M059J (cell line): ENCODE measurements at regions not wholly inside any gene's neighbourhood (a gene's known extent, or its start where the extent isn't known, plus 50 kb on each side); places are given as distances from the start of the nearest gene placed in this dataset.
A peak's percentile ranks its signal among the peaks of the same experiment; 100 is the strongest.

ENCODE experiments used
- DNase-seq: peaks from one replicate; pipeline ENCODE4 v3.0.0-alpha.2; 2012; ENCODE audit warnings: low read depth

DNA sequence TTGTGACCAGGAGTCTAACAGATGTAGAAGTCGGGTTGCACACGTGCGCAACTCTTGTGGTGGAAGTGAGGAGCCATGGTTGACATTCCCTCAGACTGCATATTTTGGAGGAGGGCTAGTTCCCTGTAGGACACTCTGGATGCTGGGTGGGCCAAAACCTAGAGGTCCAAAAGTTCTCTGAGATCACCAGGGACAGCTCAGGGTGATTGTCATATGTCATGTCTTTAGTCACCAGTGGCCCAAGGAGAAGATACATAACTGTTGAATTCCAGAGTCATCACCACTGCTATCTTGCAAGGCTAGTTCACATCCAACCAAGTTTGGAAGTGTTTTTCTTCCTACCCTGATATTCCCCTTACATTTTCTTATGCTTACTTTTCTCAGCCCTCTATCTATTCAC lies 95.2 kb upstream of the C3orf80 start:
- DNase-seq, result no peak

DNA sequence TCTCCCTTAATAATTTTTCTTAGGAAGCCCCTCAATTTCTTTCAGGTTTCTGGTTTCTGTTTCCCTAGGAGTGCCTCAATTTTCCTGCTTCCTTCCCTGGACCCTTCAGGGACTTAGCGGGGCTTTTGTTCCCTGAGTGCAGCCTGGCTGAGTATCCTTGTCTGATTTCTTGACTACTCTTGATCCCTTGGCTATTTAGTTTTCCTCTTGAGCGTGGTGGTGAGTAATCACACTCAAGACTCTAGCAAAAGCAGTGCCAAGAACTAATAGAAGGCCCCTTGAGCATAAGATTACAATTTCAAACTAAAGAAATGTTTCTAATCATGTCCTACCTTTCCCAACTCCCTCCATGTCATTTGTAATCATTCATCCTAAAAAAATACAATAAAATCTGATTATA lies 94.3 kb upstream of the C3orf80 start:
- peak; percentile 63 for DNase-seq

DNA sequence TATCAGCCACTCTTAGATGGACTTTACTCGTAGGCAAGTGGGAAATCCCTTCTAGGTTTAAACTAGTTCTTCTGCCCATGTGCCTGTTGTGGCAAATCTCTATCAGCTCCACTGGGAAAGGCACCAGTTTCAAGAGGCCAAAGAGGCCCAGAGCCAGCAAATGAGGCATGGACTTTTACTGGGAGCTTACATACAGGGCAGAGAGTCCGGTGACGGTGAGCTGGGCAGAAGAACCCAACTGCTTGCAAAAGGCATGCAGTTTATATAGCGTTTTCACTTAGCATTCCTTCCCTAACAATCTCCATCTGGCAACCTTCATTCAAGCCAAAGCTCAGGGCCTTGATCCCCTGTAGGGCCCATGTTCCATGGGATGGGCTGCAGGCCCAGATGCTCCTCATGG lies 93.0 kb upstream of the C3orf80 start:
- DNase-seq, result no peak

DNA sequence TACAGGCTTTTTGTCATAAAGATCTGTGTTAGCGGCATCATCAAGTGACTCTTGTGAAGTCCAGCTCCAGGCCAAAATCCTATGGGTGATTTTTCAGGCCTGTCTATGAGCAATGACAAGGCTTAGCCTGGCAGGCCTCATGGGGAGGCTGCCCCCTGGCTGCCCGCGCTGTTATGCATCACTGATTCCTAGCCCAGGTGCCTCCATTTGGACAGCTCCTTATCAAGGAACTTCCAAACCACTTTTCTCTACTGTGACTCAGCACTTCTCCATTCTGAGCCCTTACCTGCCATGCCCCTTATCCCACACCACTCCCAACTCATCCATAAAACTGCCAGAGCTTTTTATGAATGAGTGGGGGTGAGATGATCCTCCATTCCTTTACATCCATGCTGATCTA lies 91.5 kb upstream of the C3orf80 start:
- peak; percentile 62 for DNase-seq

DNA sequence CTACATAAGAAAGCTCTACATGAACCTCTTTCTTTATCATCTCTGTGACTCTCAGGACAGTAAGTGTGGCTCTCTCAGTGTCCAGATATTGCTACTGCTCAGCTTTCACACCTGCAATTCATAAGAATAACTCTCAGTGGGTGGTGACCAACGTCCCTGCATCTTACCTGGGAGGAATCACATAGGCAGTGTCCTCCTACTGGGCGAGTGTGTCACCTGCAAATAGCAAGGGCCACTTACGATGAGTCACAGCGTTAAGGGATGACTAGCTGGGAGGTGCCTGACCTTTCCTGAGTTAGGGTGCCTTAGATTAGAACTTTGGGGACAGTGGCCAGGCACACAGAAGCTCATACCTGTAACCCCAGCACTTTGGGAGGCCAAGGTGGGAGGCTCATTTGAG lies 90.8 kb upstream of the C3orf80 start:
- peak; percentile 41 for DNase-seq

DNA sequence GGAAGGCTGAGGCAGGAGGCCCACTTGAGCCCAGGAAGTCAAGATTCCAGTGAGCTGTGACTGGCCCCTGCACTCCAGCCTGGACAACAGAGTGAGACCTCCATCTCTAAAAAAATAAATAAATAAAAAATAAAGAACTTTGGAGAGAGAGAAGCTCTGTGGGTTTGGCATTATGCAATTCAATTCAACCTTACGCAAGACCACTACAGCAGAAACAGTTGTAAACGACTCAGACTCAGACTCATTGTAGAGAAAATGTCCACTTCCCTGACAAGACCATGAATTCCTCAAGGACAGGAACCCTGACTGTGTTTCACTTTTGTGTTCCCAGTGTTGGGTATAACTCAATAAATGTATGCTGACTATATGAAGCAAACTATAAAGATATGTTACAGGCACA lies 90.3 kb upstream of the C3orf80 start:
- peak; percentile 55 for DNase-seq

DNA sequence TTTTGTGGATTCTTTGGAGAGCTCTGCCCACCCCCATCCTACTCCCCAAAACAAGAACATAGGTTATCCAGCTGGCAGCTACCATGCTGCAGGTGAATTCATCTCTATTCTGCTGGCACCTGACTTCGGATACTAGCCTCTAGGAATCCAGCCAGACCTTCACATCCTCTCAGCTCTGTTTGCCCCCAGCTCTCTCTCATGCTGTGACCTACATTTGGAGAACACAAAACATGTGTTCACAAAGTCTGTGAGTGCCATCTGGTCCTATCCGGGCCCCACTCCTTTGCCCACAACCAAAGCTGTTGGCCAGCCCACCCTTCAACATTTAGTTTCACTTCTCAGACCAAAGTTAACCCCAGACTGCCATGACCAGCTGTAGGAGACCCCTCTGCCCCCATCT lies 89.4 kb upstream of the C3orf80 start:
- DNase-seq, result no peak

DNA sequence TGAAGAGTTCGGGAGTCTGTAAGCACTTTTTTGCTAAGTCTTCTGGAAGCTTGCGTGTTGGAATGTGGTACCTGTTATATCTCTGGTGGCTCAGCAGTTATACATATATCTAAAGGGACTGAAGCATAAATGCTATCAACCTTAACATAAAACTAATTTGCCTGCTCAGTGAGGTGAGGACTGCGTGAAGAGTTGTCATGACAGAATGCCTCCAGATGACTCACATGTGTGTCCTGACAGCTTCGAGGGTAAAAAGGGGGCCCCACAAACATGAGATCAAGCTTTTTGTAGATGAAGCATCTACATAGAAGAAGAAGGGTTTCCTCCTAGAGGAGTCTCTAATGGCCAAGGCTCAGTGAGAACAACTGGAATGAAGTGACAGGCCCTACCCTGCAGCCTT lies 88.8 kb upstream of the C3orf80 start:
- no peak for DNase-seq

DNA sequence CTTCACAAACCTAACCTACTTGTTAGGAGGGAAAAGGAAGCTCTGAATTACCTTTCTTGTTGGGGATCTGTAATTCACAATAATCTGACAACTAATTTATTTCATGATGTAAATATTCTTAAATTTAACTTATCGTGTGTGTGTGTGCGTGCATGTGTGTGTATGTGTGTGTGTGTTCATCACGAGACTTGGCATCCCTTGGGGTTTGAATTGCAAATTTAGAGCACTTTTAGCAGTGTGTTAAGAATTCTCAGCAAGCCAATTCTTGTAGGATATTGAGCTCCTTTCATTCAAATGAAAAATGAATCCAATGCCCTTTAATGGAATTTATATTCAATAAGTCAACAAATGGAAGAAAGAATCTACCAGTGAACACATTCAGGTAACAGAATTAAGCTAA lies 85.9 kb upstream of the C3orf80 start:
- DNase-seq, result no peak

DNA sequence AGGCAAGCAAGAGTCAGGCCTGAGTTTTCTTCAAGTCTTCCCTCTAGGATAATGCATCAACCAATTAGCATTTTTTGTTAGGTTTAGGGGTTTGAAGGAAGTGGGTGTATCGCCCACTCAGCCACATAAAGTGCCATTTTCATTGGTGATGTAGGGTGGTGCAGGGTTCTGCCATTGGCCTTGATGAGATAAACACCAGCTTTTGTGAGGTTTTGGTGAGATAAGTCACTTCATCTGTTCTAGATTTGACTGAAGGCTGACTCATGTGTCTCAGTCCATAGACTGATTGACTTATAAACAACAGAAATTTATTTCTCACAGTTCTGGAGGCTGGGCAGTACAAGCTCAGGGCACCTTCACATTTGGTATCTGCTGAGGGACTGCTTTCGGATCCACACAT lies 84.5 kb upstream of the C3orf80 start:
- peak; percentile 24 for DNase-seq

DNA sequence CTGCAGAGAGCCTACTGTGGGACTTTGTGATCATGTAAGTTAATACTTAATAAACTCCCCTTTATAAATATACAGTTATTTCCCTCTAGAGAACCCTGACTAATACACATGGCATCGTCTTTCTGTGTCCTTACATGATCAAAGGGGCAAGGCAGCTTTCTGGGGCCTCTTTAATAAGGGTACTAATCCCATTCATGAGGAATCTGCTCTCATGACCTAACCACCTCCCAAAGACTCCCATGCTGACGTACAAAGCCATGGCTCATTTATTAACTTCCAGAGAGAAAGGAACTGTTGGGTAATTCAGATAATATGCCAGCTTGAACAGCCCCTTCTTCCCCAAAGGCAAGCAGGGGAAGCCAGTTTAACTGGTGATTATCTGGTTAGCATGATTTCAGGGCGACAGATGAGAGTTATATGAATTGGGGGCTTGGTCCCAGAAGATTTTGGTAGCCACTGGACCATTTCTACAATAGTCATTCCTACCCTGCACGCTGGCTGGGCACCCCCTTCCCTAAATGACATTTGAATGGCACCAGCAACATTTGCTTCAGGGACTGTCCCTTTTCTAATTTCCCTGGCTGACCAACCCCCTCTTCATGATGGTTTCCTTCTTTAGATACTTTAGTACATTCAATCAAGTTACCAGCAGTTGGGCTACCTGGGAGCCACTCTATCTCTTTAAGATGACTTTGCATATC lies 83.6 kb upstream of the C3orf80 start:
- DNase-seq, result no peak

DNA sequence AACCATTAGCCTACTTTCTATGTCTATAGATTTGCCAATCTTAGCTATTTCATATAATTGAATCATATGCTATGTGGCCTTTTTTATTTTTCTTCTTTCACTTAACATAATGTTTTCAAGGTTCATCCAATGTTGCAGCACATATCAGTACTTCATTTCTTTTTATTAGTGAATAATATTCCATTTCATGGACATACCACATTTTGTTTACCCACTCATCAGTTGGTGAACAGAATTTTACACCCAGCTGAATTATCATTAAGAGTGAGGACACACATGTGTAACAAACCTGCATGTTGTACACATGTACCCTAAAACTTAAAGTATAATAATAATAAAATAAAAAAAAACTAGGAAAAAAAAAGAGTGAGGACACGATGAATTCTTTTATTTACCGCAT lies 81.7 kb upstream of the C3orf80 start:
- no peak for DNase-seq

DNA sequence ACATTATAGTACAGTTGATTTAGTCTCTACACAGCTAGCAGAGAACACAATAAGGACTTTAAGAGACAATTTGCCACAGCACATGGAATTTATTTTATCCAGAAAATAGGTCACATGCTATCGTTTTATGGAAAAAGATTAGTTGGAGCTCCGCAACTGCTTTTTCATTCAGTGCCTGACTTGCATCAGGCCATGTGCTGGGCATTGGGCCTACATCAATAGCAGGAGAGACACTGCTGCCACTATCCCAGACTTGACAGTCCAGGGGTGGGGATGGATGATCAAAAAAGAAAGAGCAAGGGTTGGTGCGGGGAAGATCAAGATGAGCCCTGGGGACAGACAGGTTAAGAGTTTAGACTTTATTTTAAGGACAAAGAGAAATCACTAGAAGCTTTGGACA lies 75.2 kb upstream of the C3orf80 start:
- no peak for DNase-seq

DNA sequence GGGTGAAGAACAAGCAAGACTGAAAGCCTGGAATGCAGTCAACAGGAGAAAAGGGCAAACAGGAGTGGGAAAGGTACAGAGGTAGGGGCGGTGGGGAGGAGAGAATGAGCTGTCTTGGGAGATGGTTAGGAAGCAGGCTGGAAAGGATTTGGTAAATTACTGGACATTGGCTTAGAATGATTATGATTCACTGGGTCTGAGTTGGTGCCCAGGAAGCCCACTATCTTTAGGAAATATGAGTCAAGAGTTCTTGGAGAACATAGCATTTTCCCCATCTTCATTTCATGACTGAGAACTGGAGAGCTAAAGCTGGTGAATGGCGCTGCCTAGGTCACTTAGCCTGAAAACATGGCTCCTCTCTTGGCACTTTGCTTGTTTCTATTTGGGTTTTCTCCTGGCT lies 74.7 kb upstream of the C3orf80 start:
- DNase-seq, result peak; percentile 77

DNA sequence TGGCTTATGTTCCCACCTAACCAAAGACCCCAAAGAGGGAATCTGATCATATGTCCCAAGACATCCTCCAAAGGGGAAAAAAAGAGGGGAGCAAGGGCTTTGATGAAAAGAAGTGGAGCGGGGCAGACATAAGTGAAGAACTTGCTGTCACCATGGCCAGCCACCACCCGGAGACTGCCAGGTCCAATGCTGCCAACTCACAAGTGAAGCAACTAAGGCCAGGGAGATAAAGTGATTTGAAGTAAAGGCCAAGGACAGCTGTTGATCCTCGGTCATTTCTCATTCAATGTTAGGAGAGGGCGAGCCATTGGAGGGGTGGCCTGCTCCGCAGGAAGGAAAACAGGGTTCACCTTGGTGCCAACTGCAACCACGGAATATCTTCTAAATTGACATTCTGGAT lies 72.6 kb upstream of the C3orf80 start:
- DNase-seq, result no peak

DNA sequence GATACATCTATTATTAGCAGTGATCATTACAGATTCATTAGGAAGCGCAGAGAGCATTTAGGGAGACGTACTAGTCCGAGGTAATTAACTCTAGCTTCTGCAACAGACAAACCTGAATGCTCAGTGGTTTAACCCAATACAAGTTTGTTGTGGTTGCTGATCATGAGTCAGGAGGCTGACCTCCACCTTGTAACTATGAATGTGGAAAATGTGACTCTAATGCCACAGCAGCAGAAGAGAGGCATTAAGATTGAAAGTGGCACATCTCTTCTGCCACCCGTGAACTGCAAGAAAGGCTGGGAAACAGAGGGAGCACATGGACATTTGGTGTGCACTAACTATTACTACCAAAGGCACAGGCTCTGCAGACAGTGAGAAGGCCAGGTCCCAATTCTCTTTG lies 71.2 kb upstream of the C3orf80 start:
- peak; percentile 94 for DNase-seq

DNA sequence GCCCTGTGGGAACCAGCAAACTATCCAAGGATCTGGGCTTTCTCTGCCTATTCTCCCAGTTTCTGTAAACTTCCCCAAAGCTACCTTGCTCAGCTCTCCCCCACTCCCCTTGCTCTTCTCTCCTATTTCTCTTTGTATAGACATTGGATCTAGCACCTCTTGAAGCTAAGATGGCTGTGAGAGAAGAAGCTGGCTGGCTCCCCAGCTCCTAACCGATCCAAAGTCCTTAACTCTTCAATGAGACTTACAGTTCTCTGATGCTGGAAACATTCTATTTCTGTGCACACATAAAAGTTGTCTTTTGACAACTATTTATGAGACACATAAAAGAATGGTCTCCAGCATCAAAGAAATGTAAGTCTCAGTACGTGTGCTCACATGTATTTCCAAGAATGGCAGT lies 70.6 kb upstream of the C3orf80 start:
- no peak for DNase-seq

DNA sequence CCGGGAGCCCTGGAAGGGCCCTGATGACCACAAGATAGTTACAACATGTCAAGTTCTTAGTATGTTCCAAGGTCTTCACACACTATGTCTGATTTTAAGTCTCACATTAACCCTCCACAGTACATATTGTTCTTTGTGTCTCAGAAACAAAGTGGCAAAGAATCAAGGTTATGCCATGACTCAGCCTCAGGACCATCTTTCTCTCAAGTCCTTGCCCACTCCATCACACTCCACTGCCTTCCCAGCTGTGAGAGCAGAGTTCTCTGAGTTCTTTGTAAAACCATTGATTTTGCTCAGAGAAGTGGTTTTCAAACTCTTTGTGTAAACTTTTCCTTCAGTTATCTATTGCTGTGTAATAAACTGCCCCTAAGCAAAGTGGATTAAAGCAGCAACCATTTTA lies 67.9 kb upstream of the C3orf80 start:
- DNase-seq, result no peak

DNA sequence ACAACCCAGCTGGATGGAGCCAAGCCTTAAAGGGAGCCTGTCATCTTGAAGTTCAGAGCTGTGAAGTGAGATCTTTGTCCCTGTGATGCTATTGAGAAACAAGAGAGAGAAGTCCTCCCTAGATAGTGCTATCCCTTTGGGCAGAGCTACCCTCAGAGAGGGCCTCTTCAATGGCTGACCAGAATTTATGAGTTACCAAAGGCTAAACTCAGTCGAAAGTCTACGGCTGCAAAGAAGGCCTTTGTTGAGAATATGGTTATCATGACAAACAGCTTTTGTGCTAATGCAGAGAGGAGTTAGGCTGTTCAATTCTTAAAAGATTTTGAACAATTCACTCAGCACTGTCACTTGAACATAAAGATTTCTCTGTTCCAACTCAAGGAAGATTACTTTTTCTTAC lies 65.9 kb upstream of the C3orf80 start:
- DNase-seq, result no peak

DNA sequence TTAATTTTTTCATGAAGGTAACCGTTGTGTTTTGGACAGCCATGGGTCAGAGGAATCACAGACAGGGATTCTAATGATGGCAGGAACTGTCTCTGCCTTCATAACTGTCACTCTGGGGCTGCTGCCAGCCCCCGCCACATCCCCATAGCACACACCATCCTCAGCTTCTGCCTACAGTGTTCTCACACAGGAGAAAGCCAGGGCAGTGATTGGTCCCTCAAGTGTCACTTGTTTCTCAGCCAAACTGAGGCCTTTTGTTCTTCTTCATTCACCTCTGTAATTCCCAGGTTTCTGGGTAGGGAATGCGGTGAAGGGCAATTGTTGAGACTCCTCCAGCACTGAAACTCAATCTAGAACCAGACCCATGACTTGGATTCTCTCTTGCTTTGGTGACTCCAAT lies 65.4 kb upstream of the C3orf80 start:
- DNase-seq, result no peak

DNA sequence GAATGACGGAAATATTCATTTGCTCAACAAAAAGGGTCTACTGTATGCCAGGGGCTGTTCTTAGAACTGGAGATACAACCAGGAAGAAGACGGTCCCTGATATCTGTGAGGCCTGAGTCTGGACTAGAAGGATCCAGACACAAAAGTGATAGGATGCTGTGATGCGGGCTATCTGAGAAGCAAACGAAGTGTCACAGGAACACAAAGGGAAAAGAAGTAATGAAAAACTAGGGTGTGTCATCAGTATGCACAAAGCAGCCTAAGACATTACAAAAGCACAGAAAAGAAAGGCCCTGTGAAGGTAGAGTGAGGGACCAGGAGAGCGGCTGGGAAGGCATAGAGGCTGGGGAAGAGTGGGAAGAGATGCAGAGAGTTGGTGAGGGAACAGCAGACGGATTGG lies 63.3 kb upstream of the C3orf80 start:
- DNase-seq, result no peak

DNA sequence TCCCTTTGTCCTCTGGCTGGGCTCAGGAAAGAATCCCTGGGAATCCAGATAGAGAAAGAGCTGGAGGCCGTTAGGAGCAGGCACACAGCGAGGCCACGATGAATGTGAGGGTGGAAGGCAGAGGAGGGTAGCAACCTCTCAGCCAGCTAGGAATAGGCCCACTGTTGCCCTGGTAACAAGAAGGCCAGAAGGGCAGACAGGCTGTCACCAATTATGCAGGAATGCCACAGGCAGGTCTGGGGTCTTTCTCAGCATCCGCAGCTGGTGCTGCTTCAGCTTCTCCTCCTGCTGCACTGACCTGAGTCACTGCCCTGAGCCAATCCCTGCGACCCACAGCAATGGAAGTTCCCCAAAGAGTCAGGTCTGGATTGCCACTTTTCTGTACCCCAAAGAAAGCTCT lies 62.8 kb upstream of the C3orf80 start:
- DNase-seq, result no peak

DNA sequence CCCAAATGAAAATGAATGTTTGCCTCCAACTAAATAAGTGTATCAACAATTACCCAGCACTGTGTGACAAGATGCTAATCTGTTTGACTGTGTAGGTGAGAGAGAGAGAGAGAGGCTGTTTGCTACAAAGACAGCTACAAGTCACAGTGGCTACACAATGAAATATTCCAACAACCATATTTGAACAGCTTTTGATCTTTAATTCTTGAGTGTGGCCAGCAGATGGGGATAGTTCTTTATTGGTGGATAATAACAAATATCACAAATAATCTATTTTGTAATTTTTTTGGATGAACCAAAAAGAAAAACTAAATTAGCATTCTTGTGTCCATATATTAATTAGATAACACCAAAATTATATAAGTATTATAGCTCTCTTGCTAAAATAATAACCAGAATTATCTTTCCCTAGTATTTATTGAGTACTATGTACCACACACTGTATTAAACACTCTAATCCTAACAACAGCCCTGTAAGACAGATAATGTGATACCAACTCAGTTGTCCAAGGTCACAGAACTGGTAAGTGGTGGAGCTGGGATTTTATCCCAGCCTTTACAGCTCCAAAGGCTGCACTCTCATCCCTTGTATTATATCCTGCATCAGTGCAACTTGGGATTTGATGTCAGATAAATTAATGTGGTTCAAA lies 61.9 kb upstream of the C3orf80 start:
- peak; percentile 38 for DNase-seq

DNA sequence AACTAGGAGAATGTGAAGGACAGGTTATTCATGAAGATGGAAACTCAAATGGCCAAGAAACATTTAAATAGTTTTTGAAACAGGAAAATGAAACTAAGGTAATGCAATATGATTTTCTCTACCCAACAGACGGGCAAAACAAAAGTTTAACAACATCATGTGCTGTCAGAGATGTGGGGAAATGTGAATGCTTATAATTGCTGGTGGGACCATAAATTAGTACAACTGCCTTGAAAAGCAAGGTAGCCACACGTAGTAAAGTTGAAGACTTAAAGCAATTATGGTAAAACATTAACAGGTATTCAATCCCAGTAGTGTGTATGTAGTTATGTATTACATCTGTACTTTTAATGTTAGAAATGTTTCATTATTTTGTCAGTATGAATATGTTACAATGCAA lies 57.0 kb upstream of the C3orf80 start:
- DNase-seq, result no peak
